CD14-positive monocyte (primary cell): ENCODE measurements at regions not wholly inside any gene's neighbourhood (a gene's known extent, or its start where the extent isn't known, plus 50 kb on each side); places are given as distances from the start of the nearest gene placed in this dataset.
A peak's percentile ranks its signal among the peaks of the same experiment; 100 is the strongest.

Experiments
- DNase-seq, 3 donors: peaks; one replicate each; pipeline ENCODE4 v3.0.0-alpha.2; 2011 to 2022
- H2AFZ ChIP-seq: 2 replicates; pipeline ENCODE4 v1.6.0; 2012; ENCODE audit warnings: mild to moderate bottlenecking, low read depth, low read length, inconsistent platforms; ENCODE audit not compliant: insufficient read depth, poor library complexity, severe bottlenecking
- H3K27ac ChIP-seq, 2 donors: 1 replicate in 1 of 2; 2 replicates in 1 of 2; pipeline ENCODE4 v1.5.1; 2012 to 2013; ENCODE audit warnings: low read length in 2 of 2, control low read depth in 1 of 2, inconsistent platforms in 1 of 2, low read depth in 1 of 2, mild to moderate bottlenecking in 1 of 2
- H3K27me3 ChIP-seq, 2 donors: one replicate each; pipeline versions ENCODE4 v1.6.0 to v1.6.1; 2011 to 2013; ENCODE audit warnings: low read length in 2 of 2; ENCODE audit not compliant: control insufficient read depth in 2 of 2, insufficient read depth in 2 of 2
- H3K36me3 ChIP-seq, 2 donors: replicated peaks in 1 of 2; 1 replicate in 1 of 2; 2 replicates in 1 of 2; pipeline versions ENCODE4 v1.5.1 to v1.6.1; 2012 to 2013; ENCODE audit warnings: low read length in 2 of 2, control low read depth in 1 of 2, inconsistent platforms in 1 of 2, mild to moderate bottlenecking in 1 of 2; ENCODE audit not compliant: insufficient read depth in 2 of 2, control insufficient read depth in 1 of 2
- H3K4me1 ChIP-seq, 2 donors: 1 replicate in 1 of 2; 2 replicates in 1 of 2; pipeline versions ENCODE4 v1.5.1 to v1.6.1; 2012 to 2013; ENCODE audit warnings: low read length in 2 of 2, control low read depth in 1 of 2, inconsistent platforms in 1 of 2, mild to moderate bottlenecking in 1 of 2, moderate library complexity in 1 of 2; ENCODE audit not compliant: insufficient read depth in 2 of 2, control insufficient read depth in 1 of 2
- H3K4me2 ChIP-seq: replicated peaks from 2 replicates; pipeline ENCODE3; 2012; ENCODE audit warnings: low read length, moderate library complexity, mild to moderate bottlenecking; ENCODE audit not compliant: poor library complexity, severe bottlenecking; ENCODE audit errors: extremely low read depth
- H3K4me3 ChIP-seq, 3 experiments: fragments of 200-600 bp in 1 of 3; sonication (generic) in 1 of 3; replicated peaks in 1 of 3; 1 replicate in 2 of 3; 2 replicates in 1 of 3; pipeline ENCODE4 v1.5.1; 2011 to 2013; ENCODE audit warnings: low read length in 3 of 3, mild to moderate bottlenecking in 3 of 3, control low read depth in 2 of 3, low read depth in 2 of 3, inconsistent platforms in 1 of 3, moderate library complexity in 1 of 3
- H3K79me2 ChIP-seq: 2 replicates; pipeline ENCODE4 v1.6.0; 2012; ENCODE audit warnings: mild to moderate bottlenecking, control low read depth, inconsistent platforms, low read length, moderate library complexity; ENCODE audit not compliant: insufficient read depth
- H3K9ac ChIP-seq: 2 replicates; pipeline ENCODE4 v1.6.0; 2017; ENCODE audit warnings: low read length, mild to moderate bottlenecking; ENCODE audit not compliant: insufficient read depth, poor library complexity, severe bottlenecking
- H3K9me3 ChIP-seq, 2 donors: replicated peaks in 1 of 2; 1 replicate in 1 of 2; 2 replicates in 1 of 2; pipeline versions ENCODE4 v1.5.1 to v1.6.1; 2012 to 2013; ENCODE audit warnings: low read length in 2 of 2, control low read depth in 1 of 2; ENCODE audit not compliant: control insufficient read depth in 1 of 2, insufficient read depth in 1 of 2
- H4K20me1 ChIP-seq: 2 replicates; pipeline ENCODE4 v1.6.0; 2012; ENCODE audit warnings: mild to moderate bottlenecking, low read length, control low read depth, moderate library complexity; ENCODE audit not compliant: insufficient read depth
- H3K27ac Mint-ChIP-seq, 7 donors: one replicate each; pipeline ENCODE4 v1.8.0; 2020; ENCODE audit warnings: mild to moderate bottlenecking in 7 of 7, mixed read lengths in 7 of 7, moderate library complexity in 6 of 7, inconsistent platforms in 2 of 7
- H3K27me3 Mint-ChIP-seq, 3 donors: one replicate each; pipeline ENCODE4 v1.8.0; 2021 to 2022; ENCODE audit warnings: low read depth in 3 of 3, mild to moderate bottlenecking in 3 of 3, mixed read lengths in 3 of 3, moderate library complexity in 3 of 3, inconsistent platforms in 1 of 3
- H3K36me3 Mint-ChIP-seq, 2 donors: one replicate each; pipeline ENCODE4 v1.8.0; 2020; ENCODE audit warnings: mixed read lengths in 2 of 2, inconsistent platforms in 1 of 2, mild to moderate bottlenecking in 1 of 2
- H3K4me1 Mint-ChIP-seq: one replicate; pipeline ENCODE4 v1.8.0; 2020; ENCODE audit warnings: mild to moderate bottlenecking, mixed read lengths
- H3K4me3 Mint-ChIP-seq, 2 donors: one replicate each; pipeline ENCODE4 v1.8.0; 2020; ENCODE audit warnings: mild to moderate bottlenecking in 2 of 2, mixed read lengths in 2 of 2, moderate library complexity in 1 of 2
- H3K9me3 Mint-ChIP-seq, 7 donors: one replicate each; pipeline ENCODE4 v1.8.0; 2020 to 2022; ENCODE audit warnings: mixed read lengths in 7 of 7, mild to moderate bottlenecking in 6 of 7, moderate library complexity in 6 of 7, inconsistent platforms in 2 of 7
- CTCF ChIP-seq: fragments of 200-600 bp; IDR thresholded peaks from one replicate; pipeline ENCODE4 v1.8.0; 2022; ENCODE audit warnings: antibody characterized with exemption, mild to moderate bottlenecking
- WGBS: methylation state at CpG from one replicate; pipeline ENCODE4 v1.1.5; 2013; ENCODE audit warnings: missing lambda C conversion rate; ENCODE audit not compliant: insufficient coverage; 5-methylcytosine and 5-hydroxymethylcytosine counted together
- intact Hi-C, 2 donors: fragments of 100-400 bp; cut with micrococcal nuclease; formaldehyde crosslinking; loops; one replicate each; pipeline versions ENCODE4 v1.15.0 to v1.15.1; 2023

GRCh38 chr9:25517701-25518100 lies 160.5 kb downstream of the TUSC1 start:
- H3K9me3 ChIP-seq, result peaks cover 0 to 2% of the 10 kb centered on the region in 2 donors
- no peak for DNase-seq
- no peak for TF ChIP-seq CTCF
- H3K9ac ChIP-seq, result no peak overlapping the region
- H3K27me3 Mint-ChIP-seq, result peaks cover 0 to 1% (median 0%) of the 10 kb centered on the region in 3 donors
- no peaks in the 10 kb centered on the region for H3K4me1 ChIP-seq
- H3K36me3 Mint-ChIP-seq, result no peaks in the 10 kb centered on the region
- intact Hi-C loops, result loop anchor here in 1 of 2 donors (10.0 kb wide), 1 partner anchor 57 kb away; no protein-coding TSS in a partner anchor
- WGBS, result 67% methylated on average over 1 of the region's 2 CpGs
- H3K4me3 Mint-ChIP-seq, result no peak overlapping the region
- H3K27ac Mint-ChIP-seq, result peak overlapping the region in 1 of 7 donors; percentile 53
- H3K36me3 ChIP-seq, result no peaks in the 10 kb centered on the region
- H3K4me3 ChIP-seq, result no peak overlapping the region
- H3K9me3 Mint-ChIP-seq, result peaks cover 0 to 4% (median 0%) of the 10 kb centered on the region in 7 donors
- no peaks in the 10 kb centered on the region for H4K20me1 ChIP-seq
- H3K79me2 ChIP-seq, result no peaks in the 10 kb centered on the region
- H3K27me3 ChIP-seq, result no peaks in the 10 kb centered on the region
- no peaks in the 10 kb centered on the region for H3K4me1 Mint-ChIP-seq
- H2AFZ ChIP-seq, result no peak overlapping the region
- no peak overlapping the region for H3K4me2 ChIP-seq
- H3K27ac ChIP-seq, result no peak overlapping the region

GRCh38 chr9:25513509-25514033 lies 164.7 kb downstream of the TUSC1 start:
- peaks cover 0 to 4% (median 0%) of the 10 kb centered on the region in 7 donors for H3K9me3 Mint-ChIP-seq
- H3K4me2 ChIP-seq, result no peak overlapping the region

More at GRCh38 chr9:25513509-25514033, 164.7 kb downstream of the TUSC1 start:
- no peaks in the 10 kb centered on the region for H3K36me3 Mint-ChIP-seq
- H3K27me3 Mint-ChIP-seq, result no peaks in the 10 kb centered on the region
- Histone ChIP-seq H3K36me3 (no peaks in the 10 kb centered on the region), H2AFZ (no peak overlapping the region), H3K79me2 (no peaks in the 10 kb centered on the region), H3K4me1 (no peaks in the 10 kb centered on the region), H4K20me1 (no peaks in the 10 kb centered on the region), H3K27ac (no peak overlapping the region), H3K9ac (no peak overlapping the region), H3K9me3 (peaks cover 0 to 2% of the 10 kb centered on the region in 2 donors), H3K27me3 (no peaks in the 10 kb centered on the region), H3K4me3 (no peak overlapping the region)
- no CpG with 5 or more reads among the region's 3 CpGs for WGBS
- no peak overlapping the region for H3K4me3 Mint-ChIP-seq
- H3K4me1 Mint-ChIP-seq, result no peaks in the 10 kb centered on the region
- TF ChIP-seq CTCF, result no peak
- intact Hi-C loops, result loop anchor here in 1 of 2 donors (10.0 kb wide), 1 partner anchor 61 kb away; no protein-coding TSS in a partner anchor
- no peak overlapping the region for H3K27ac Mint-ChIP-seq
- DNase-seq, result no peak
